GM18873 (cell line): ENCODE measurements at regions not wholly inside any gene's neighbourhood (a gene's known extent, or its start where the extent isn't known, plus 50 kb on each side); places are given as distances from the start of the nearest gene placed in this dataset.
"Not testable (repeated sequence)": the region's sequence is repeated elsewhere in the genome, so short reads cannot be mapped to it uniquely, and the experiment has no call there.

Source experiments
- ATAC-seq: cut with Tn5 transposase; IDR thresholded peaks from one replicate; pipeline ENCODE4 v1.9.1; 2021; ENCODE audit warnings: mild to moderate bottlenecking, moderate library complexity, moderate number of reproducible peaks; ENCODE audit not compliant: unreplicated experiment, low FRiP score

GRCh38 chr2:22947741-22948140 is 437.2 kb upstream of the KLHL29 start:
- no peak for ATAC-seq

DNA sequence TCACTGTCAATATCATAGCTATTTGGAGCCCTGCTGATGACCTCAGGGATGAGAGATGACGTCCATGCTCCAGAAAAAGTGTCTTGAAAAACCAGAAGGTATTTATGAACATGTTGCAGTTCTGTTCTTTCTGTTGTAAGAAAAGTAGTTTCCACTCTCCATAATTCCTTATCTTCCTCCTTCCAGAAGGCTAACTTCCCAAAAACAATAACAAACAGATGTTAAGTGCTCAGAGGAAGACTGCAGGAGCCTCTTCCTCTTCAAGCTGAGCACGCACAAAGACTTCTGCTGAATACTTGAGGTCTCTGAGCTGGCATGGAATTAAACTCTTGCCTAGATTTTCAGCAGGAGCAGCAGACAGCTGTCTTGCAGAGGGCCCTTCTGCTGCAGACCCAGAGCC is 434.5 kb upstream of the KLHL29 start:
- ATAC-seq, result no peak

- no peak for ATAC-seq
These were observed 432.2 kb upstream of the KLHL29 start for GRCh38 chr2:22952656-22953225.

DNA sequence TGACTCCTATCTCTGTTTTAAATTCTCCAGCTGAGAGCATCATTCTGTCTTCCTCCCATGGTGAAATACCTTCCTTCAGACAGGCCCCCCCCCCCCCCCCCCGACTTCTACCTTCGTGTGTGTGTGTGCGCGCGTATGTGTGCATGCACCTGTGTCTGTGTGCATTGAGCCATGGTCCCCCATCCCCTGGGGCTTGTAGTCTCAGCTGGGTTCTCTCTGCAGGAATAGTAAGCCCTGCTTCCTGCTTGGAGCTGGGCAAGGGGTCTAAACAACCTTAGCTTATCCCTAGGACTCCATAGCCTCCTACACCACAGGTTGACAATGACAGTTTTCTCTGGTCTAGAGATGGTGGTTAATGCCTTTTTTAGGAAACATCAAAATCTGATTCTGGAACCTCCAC is 427.5 kb upstream of the KLHL29 start:
- ATAC-seq, result no peak

GRCh38 chr2:22958308-22958707 is 426.7 kb upstream of the KLHL29 start:
- no peak for ATAC-seq

DNA sequence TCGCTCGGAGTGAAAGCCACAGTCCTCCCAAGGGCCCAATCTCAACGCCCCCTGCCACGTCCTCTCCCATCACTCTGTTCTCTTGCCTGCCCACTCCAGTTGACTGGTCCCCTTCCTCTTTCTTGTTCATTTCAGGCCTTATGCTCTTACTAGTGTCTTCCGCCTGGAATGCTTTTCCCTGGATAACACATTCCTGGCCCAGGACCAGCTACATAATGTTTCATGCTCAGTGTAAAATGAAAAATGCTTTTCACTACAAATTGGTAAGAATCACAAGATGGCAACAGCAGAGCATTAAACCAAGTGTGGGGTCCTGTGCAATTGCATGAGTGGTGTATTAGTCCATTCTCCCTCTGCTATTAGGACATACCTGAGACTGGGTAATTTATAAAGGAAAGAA is 417.2 kb upstream of the KLHL29 start:
- no peak for ATAC-seq

GRCh38 chr2:22970284-22970975 is 414.5 kb upstream of the KLHL29 start:
- no peak for ATAC-seq

- ATAC-seq, result no peak
These were observed 414.0 kb upstream of the KLHL29 start for GRCh38 chr2:22970991-22971390.

- no peak for ATAC-seq
These were observed 403.2 kb upstream of the KLHL29 start for GRCh38 chr2:22981785-22982184.

GRCh38 chr2:22984152-22984551 is 400.8 kb upstream of the KLHL29 start:
- ATAC-seq, result not testable (repeated sequence)

DNA sequence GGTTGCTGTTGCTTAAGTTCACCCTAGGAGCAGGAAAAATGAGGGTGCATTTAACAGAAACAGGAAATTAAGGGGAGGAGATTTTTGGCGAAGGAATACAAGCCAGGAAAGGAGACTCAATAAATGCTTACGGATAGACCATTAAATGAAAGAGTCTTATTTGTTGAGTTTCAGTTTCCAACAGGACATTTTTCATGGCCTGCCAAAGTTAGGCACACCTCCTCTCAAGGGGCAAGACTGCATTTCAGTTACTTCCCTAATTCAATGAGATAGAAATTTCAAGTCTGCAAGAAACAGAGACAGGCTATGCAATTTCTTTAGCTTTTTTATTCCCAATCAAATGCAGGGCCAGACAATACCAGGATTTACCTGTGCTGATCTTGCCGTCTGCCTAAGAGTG is 394.7 kb upstream of the KLHL29 start:
- no peak for ATAC-seq

DNA sequence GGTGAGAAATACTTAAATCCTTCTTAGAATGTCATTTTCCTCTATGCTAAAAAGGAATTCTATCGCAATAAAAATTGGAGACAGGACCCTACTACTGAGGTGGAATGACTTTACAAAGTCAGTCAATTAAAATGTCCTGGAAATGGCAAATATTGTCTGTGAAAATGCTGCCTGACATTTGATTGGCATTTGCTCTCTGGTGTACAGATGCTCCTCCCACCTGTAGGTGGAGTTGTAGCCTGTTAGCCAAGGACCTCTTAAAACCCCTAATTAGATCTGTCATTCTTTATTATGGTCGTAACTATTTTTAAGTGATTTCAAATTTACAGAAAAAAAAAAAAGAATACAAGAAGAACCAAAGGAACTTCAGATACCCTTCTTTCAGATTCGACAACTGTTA is 393.1 kb upstream of the KLHL29 start:
- ATAC-seq, result no peak

- no peak for ATAC-seq
These were observed 392.5 kb upstream of the KLHL29 start for GRCh38 chr2:22992441-22992840.

DNA sequence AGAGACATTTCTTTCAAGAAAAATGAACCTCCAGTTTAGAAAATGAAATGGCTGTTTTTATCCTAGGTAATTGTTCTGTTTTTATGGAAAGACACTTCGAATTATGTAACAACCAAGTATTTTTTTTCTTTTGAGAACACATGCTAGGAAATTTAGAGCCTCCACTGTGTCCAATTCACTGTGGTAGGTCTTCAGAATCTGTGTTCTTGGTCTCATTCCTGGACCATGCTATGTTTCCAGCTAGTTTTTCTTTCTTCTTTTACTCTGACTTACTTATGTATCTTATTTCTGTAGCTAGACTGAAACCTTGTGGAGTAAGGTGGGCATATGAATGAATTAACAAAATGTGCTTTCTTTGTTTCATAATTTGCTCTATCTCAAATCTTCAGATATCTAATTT is 391.7 kb upstream of the KLHL29 start:
- ATAC-seq, result no peak

DNA sequence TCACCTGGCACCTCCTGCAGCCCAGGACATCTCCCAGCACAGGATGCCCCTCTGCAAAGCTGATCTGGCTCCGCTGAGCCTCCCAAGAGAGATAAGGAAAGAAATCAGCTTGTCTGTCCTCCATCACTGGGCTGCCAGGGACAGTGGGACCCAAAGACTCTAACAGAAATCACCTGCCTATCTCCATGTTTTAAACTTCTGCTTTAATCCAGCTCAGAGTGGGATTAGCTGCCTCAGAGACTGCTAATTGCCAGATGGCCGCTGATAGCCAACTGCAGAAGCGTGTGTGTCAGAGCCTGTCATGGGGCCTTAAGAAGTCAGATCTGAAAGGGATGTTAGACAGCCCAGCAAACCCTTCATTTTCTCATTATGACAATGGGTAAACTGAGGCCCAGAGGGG is 389.4 kb upstream of the KLHL29 start:
- ATAC-seq, result no peak

- no peak for ATAC-seq
These were observed 388.1 kb upstream of the KLHL29 start for GRCh38 chr2:22996911-22997310.

GRCh38 chr2:22998359-22998758 is 386.6 kb upstream of the KLHL29 start:
- no peak for ATAC-seq

DNA sequence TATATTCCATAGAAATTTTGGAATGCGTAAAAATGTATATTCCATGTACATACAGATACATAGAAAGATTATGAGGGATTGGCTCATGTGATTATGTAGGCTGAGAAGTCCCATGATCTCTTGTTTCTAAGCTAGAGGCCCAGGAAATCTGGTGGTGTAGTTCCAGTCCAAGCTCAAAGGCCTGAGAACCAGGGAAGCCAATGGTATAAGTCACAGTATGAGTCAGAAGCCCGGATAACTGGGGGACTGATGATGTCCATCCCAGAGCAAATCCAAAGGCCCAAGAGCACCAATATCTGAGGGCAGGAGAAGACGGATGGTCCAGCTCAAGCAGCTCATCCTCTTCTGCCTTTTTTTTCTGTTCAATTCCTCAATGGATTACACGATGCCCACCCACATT is 385.0 kb upstream of the KLHL29 start:
- no peak for ATAC-seq

- ATAC-seq, result no peak
These were observed 382.7 kb upstream of the KLHL29 start for GRCh38 chr2:23002234-23002633.

DNA sequence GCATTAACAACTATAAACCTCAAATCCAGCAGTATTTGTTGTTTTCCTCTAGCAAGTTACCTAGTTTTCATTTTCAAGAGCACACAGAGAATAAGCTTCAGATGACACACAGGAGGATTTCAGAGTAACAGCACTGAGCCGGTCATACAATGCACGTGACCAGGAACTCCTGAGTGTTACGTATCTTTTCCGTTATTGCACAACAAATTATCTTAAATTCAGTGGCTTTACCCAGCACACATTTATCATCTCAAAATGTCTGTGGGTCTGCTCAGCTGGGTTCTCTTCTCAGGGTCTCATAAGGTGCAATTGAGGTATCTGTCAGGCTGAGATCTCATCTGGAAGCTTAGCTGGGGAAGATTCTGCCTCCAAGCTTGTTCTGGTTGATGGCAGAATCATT is 379.5 kb upstream of the KLHL29 start:
- ATAC-seq, result no peak

GRCh38 chr2:23007631-23008235 is 377.2 kb upstream of the KLHL29 start:
- no peak for ATAC-seq

- ATAC-seq, result no peak
These were observed 376.5 kb upstream of the KLHL29 start for GRCh38 chr2:23008440-23008839.
